Osteoblast (primary cell): ENCODE measurements at regions not wholly inside any gene's neighbourhood (a gene's known extent, or its start where the extent isn't known, plus 50 kb on each side); places are given as distances from the start of the nearest gene placed in this dataset.
A peak's percentile ranks its signal among the peaks of the same experiment; 100 is the strongest.

Experiments used
- DNase-seq: peaks from one replicate; pipeline ENCODE4 v3.0.0; 2011; ENCODE audit warnings: low spot score, mixed read lengths; ENCODE audit not compliant: insufficient read length; ENCODE audit errors: missing footprints
- H2AFZ ChIP-seq: 2 replicates; pipeline ENCODE4 v1.6.0; 2011; ENCODE audit warnings: mild to moderate bottlenecking, low read length
- H3K27ac ChIP-seq: 2 replicates; pipeline ENCODE4 v1.5.1; 2011; ENCODE audit warnings: mild to moderate bottlenecking, low read depth, low read length, moderate library complexity
- H3K27me3 ChIP-seq: 2 replicates; pipeline ENCODE4 v1.6.0; 2012; ENCODE audit warnings: mild to moderate bottlenecking, control low read depth, inconsistent platforms, low read length, moderate library complexity; ENCODE audit not compliant: insufficient read depth
- H3K36me3 ChIP-seq: 2 replicates; pipeline ENCODE4 v1.5.1; 2011; ENCODE audit warnings: mild to moderate bottlenecking, low read length, control low read depth, moderate library complexity; ENCODE audit not compliant: insufficient read depth
- H3K4me1 ChIP-seq: 2 replicates; pipeline ENCODE4 v1.5.1; 2011; ENCODE audit warnings: mild to moderate bottlenecking, low read length, control low read depth, moderate library complexity; ENCODE audit not compliant: insufficient read depth
- H3K4me2 ChIP-seq: 2 replicates; pipeline ENCODE4 v1.6.0; 2011; ENCODE audit warnings: mild to moderate bottlenecking, low read length; ENCODE audit not compliant: insufficient read depth
- H3K4me3 ChIP-seq: fragments of 200-600 bp; sonication (generic); 3 replicates; pipeline ENCODE4 v1.5.1; 2012; ENCODE audit warnings: mild to moderate bottlenecking, low read length, inconsistent platforms; ENCODE audit not compliant: insufficient read depth
- H3K79me2 ChIP-seq: 2 replicates; pipeline ENCODE4 v1.6.0; 2012; ENCODE audit warnings: mild to moderate bottlenecking, low read length, control low read depth, inconsistent platforms; ENCODE audit not compliant: insufficient read depth
- H3K9me3 ChIP-seq: 2 replicates; pipeline ENCODE4 v1.5.1; 2011; ENCODE audit warnings: low read depth, low read length, control low read depth
- H4K20me1 ChIP-seq: 2 replicates; pipeline ENCODE4 v1.6.0; 2012; ENCODE audit warnings: mild to moderate bottlenecking, low read length, control low read depth; ENCODE audit not compliant: insufficient read depth
- TF ChIP-seq, protein P1 (sequence below): IDR thresholded peaks from 2 replicates; pipeline ENCODE4 v1.5.1; 2011; ENCODE audit warnings: mild to moderate bottlenecking, low read depth, low read length, moderate library complexity; ENCODE audit errors: extremely low read depth

DNA sequence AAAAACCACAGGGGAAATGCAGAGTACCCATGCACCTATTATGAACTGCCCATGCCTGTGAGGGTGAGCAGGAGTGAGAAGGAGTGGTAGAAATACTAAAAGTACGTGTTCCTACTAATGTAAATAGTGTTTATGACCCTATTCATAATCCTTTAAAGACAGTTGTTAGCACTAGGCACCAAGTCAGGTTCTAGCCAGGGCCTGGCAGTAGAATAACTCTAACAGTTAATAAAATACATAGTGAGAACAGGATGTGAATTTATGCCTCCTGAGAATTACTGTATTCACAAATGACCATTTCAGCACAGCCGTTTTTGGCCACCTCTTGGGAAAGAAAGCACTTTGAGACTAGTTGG lies 103.2 kb upstream of the TARS1 start:
- H3K9me3 ChIP-seq: no peaks in the 10 kb centered on the region
- peaks cover 32% of the 10 kb centered on the region for H3K4me1 ChIP-seq
- peak overlapping the region; percentile 69 for H3K27ac ChIP-seq
- H4K20me1 ChIP-seq: no peaks in the 10 kb centered on the region
- peak overlapping the region; percentile 48 for H2AFZ ChIP-seq
- H3K79me2 ChIP-seq: no peaks in the 10 kb centered on the region
- DNase-seq: no peak
- TF ChIP-seq, protein P1, sequence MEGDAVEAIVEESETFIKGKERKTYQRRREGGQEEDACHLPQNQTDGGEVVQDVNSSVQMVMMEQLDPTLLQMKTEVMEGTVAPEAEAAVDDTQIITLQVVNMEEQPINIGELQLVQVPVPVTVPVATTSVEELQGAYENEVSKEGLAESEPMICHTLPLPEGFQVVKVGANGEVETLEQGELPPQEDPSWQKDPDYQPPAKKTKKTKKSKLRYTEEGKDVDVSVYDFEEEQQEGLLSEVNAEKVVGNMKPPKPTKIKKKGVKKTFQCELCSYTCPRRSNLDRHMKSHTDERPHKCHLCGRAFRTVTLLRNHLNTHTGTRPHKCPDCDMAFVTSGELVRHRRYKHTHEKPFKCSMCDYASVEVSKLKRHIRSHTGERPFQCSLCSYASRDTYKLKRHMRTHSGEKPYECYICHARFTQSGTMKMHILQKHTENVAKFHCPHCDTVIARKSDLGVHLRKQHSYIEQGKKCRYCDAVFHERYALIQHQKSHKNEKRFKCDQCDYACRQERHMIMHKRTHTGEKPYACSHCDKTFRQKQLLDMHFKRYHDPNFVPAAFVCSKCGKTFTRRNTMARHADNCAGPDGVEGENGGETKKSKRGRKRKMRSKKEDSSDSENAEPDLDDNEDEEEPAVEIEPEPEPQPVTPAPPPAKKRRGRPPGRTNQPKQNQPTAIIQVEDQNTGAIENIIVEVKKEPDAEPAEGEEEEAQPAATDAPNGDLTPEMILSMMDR: no peak
- no peak overlapping the region for H3K4me3 ChIP-seq
- H3K27me3 ChIP-seq: no peaks in the 10 kb centered on the region
- H3K4me2 ChIP-seq: no peak overlapping the region
- no peaks in the 10 kb centered on the region for H3K36me3 ChIP-seq

GRCh38 chr5:33338336-33339110 lies 102.2 kb upstream of the TARS1 start:
- no peak overlapping the region for H2AFZ ChIP-seq
- TF ChIP-seq, protein P1: no peak
- no peak for DNase-seq

DNA sequence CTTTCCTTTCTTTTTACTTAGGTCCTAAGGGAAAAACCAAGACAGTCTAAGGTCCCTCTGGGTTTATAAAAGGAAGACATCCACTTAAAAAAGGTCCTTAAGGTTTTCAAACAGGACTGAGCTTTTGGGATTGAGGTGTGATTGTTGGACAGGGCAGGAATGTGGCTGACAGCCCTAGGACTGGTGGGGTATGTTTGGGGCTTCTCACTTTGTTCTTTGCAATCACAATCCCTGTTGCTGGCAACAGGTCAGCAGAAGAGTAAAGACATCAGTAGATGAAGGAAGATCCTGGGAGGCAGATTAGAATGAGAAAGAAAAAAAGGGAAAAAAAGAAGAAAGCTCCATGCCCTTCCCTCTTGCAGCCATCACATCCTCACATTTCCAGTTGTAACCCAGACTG lies 101.4 kb upstream of the TARS1 start:
- TF ChIP-seq, protein P1: no peak
- H3K27me3 ChIP-seq: no peaks in the 10 kb centered on the region
- H3K4me3 ChIP-seq: no peak overlapping the region
- peaks cover 43% of the 10 kb centered on the region for H3K4me1 ChIP-seq
- H2AFZ ChIP-seq: no peak overlapping the region
- H3K27ac ChIP-seq: no peak overlapping the region
- DNase-seq: no peak
- no peaks in the 10 kb centered on the region for H4K20me1 ChIP-seq
- H3K4me2 ChIP-seq: no peak overlapping the region
- no peaks in the 10 kb centered on the region for H3K79me2 ChIP-seq
- no peaks in the 10 kb centered on the region for H3K36me3 ChIP-seq
- H3K9me3 ChIP-seq: no peaks in the 10 kb centered on the region

More at GRCh38 chr5:33338336-33339110, 102.2 kb upstream of the TARS1 start:
- no peaks in the 10 kb centered on the region for H3K36me3 ChIP-seq
- no peaks in the 10 kb centered on the region for H4K20me1 ChIP-seq
- H3K27ac ChIP-seq: peak overlapping the region; percentile 69
- H3K4me2 ChIP-seq: no peak overlapping the region
- no peak overlapping the region for H3K4me3 ChIP-seq
- H3K79me2 ChIP-seq: no peaks in the 10 kb centered on the region
- no peaks in the 10 kb centered on the region for H3K9me3 ChIP-seq
- no peaks in the 10 kb centered on the region for H3K27me3 ChIP-seq
- peaks cover 34% of the 10 kb centered on the region for H3K4me1 ChIP-seq

GRCh38 chr5:33340195-33340594 lies 100.6 kb upstream of the TARS1 start:
- H3K27me3 ChIP-seq: no peaks in the 10 kb centered on the region
- H4K20me1 ChIP-seq: no peaks in the 10 kb centered on the region
- no peak overlapping the region for H3K4me3 ChIP-seq
- H3K36me3 ChIP-seq: no peaks in the 10 kb centered on the region
- no peaks in the 10 kb centered on the region for H3K79me2 ChIP-seq
- H3K4me2 ChIP-seq: no peak overlapping the region
- peak overlapping the region; percentile 86 for H2AFZ ChIP-seq
- peak overlapping the region; percentile 22 for H3K27ac ChIP-seq
- H3K4me1 ChIP-seq: peaks cover 47% of the 10 kb centered on the region
- DNase-seq: no peak
- TF ChIP-seq, protein P1: no peak
- H3K9me3 ChIP-seq: no peaks in the 10 kb centered on the region
